Amniotic epithelial cell (primary cell): ENCODE measurements at regions not wholly inside any gene's neighbourhood (a gene's known extent, or its start where the extent isn't known, plus 50 kb on each side); places are given as distances from the start of the nearest gene placed in this dataset.

ENCODE experiments used
- DNase-seq: peaks from one replicate; pipeline ENCODE4 v3.0.0-alpha.2; 2010; ENCODE audit warnings: low read depth

DNA sequence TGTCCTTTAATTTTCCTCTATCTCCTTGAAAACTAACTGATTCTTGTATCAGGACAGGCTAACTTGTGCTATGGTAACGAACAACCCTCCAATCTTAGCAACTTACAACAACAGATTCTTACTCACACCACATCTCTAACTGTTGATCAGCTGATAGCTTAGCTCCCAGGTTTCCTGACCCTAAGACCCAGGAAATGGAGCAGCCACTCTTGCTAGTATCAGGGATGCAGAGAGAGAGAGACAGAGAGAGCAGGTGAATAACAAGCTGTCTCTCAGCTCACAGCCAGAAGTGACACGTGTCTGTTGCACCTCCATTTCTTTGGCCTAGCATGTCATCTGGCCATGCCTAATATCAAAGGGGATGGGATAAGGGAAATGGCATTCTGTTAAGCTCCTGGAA lies 1289.0 kb upstream of the AUTS2 start:
- DNase-seq, result no peak

DNA sequence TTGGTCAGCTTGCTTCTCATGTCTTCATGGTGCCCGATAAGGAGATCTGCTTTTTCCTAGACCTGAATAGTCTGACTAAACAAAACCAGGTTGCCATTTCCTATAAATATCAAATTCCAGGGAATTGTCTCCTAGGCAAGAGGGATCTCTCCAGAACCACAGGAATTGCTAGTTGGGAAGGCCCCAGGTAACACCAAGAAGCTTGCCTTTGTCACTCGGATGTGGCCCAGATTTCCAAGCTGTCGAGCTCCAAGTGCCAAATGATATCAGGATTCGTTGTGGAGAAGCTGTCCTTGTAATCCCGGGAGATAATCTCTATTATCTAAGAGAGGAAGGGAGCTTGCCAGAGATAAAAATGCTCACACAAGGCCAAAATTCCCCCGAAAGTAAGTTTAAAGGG lies 1288.5 kb upstream of the AUTS2 start:
- DNase-seq, result no peak

DNA sequence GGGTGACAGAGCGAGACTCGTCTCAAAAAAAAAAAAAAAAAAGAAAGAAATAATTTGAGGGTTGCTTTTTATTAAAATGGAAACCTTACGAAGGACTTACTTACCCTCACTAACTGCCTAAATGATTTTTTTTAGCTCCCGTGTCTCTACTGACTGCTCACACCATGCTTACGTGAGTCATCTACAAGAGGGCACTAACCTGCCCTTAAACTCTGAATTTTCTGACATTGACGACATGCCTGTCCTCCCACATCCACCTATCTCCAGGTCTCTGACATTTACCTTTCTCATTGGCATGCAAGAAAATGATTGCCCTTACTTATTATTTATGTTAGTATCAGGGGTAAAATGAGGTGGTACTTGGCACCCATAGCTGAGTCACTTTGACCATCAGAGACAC lies 1286.3 kb upstream of the AUTS2 start:
- DNase-seq, result no peak

DNA sequence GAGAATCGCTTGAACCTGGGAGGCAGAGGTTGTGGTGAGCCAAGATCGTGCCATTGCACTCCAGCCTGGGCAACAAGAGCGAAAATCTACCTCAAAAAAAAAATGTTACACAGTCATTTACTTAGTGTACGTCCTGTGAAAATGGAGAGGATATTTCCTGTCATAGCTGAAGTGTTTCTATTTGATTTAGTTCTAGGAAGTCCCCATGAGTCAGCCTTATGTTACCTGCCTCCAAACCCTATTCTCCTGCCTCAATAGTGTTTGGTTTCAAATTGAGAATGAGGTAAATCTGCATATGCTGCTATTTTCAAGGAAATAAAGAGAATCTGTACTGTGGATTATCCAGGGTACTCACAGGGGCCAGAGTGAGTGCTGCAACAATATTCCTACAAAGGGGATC lies 1284.5 kb upstream of the AUTS2 start:
- DNase-seq, result no peak

DNA sequence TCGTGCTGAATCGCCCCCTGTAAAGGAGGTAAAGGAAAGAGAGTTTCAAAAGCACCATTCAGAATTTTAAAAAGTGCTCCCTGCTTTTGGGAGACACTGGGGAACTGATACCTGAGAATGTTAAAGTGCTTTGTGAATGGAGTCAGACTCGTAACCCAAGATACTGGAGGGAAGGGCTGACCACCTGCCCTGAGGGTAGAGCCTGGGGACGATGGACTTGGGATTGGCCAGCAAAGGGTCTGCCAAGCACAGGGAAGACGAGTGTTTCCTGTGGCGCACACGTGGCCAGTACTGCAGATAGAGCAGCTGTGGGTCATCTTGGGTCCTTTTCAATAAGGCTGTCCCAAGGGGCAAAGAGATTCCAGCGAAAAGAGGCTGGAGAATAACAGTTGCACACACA lies 1284.1 kb upstream of the AUTS2 start:
- DNase-seq, result no peak

DNA sequence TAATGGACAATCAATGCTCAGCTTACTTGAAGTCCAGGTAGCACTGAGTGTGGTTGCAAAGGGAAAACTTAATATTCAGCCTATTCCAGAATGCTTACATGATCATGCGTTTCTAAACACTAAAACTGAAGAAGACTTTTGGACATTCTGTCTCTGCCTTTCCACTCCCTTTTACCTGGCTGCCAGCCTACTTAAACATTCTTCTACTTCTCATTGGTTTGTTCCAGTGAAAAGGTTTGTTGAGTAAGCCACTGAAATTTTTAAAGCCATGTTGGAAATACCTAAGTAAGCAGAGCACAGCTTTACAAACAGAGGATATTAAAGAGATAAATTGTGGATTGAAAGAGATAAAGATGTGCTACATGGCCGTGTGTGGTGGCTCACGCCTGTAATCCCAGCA lies 1280.8 kb upstream of the AUTS2 start:
- no peak for DNase-seq

DNA sequence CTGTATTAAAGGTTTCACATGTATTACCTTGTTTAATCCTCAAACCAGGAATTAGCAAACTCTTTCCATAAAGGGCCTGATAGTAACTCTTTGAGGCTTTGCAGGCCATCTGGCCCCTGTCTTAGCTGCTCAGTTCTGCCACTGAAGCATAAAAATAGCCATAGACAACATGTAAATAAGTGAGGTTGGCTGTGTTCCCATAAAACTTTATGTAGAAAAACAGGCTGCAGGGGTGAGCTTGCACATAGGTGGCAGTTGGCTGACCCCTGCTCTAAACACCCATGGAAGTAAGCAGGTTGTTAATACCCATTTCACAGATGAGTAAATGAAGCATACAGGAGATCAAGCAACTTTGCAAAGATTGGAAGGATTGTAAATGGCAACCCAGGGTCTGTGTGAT lies 1279.2 kb upstream of the AUTS2 start:
- no peak for DNase-seq

DNA sequence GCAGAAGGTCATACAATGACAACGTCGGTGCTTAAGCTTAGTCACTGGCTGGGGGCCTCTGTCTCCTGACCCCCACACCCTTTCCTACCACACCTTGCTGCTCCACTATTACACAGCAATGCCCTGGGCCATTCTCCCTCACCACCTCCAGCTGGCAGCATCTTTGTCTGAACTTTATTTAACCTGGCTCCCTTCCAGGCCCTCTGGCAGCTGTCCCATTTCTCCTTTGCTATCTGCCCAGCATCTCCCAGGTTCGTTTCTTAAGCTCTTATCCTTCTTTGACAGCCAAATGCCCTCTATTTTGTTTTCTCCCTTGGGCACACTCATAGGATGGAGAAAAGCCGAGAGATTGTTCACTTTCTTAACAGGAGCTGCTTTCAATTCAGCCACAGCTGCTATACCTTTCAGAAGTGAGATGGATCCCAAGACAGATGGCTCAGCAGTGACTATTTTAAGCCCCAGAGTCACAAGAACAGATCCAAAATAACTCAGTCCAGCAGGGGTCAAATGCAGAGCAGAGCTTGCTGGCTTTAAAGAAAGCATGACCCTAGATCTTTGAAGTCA lies 1277.1 kb upstream of the AUTS2 start:
- no peak for DNase-seq

DNA sequence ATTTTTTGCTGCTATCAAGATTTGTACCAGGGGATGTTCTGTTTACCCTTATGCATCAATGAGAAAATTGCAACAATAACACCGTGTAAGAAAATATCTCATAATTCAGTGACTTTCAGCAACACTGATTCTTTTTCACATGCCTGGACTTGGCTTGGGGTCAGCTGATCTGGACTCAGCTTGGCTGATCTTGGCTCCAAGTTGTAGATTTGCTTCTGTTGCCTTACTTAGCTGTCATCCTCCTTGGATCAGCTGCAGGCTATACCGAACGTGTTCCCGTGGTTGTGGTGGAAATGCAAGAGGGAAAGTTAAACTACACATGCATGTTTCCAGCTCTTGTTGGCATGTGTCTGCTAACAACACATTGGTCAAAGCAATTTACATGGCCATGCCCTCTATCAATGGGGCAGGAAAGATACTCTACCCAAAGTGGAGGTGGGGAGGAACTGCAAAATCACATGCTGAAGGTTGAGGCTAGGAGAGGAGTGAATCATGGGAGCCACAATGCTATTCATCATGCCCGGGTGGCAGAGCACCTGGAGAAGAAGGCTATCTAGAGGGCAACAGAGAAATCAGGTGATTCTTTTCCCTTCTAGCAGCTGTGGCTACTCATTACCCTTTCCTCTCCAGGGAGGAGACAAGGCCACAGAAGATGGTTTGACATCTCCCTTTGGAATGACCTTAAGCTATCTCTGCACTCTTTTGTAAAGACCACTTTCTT lies 1276.3 kb upstream of the AUTS2 start:
- no peak for DNase-seq

DNA sequence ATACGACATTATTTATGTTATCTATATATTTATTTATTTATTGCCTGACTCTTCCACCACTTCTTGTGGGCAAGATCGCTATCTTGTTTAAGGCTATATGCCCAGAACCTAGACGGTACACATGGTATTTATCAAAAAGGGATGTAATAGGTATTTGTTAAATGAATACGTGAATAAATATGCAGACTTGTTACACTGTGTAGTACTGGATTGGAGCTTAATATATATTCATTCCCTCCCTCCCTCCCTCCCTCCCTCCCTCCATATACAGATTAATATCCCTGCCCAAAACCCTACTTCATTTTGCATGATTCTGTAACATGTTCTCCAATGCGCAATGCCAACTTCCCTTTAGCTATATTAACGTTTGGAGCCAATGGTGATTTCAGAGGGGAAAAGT lies 1273.7 kb upstream of the AUTS2 start:
- DNase-seq, result no peak

DNA sequence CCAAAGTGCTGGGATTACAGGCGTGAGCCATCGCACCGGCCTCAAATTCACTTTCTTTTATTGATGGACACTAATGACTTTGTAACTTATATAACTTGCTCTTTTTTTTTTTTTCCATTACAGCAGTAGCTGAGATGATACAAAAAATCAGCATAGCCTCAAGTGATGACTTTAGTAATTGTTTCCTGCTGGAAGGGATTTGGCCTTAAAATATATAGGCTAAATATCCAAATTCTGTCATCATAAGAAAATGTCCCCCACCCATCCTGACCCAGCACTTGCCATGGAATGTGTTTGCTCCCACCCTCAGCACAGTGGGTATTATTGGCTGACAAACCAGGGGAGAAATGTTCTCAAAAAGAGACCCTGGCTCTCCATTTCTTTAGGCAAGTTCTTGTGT lies 1264.1 kb upstream of the AUTS2 start:
- no peak for DNase-seq

DNA sequence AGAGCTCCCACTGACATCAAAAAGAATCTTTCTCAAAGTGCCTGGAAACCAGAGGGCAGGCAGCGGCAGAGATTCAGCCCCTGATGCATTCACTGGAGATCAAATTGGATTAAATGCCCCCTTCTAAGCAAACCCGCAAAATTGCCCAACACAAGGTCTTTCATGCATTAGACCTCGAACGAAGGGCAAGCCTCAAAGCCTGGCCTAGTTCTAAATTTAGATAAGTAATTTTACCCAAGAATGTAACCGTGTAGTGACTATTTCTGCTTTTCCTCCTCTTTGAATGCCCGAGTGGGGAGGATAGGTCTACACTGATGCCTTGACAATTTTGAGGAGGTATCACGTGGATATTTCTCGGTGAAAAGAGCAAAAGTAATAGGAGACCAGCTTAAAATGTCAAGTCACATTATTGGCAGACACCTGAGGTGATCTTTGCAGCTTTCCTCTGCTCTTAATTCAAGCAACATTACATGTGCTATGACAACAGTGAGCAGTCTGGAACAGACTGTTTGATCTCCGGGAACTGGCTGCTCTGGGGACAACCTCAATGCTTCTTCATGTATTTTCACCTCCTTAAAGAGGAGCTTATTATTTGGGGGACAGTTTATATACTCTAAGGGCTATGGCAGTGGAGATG lies 1263.5 kb upstream of the AUTS2 start:
- no peak for DNase-seq

DNA sequence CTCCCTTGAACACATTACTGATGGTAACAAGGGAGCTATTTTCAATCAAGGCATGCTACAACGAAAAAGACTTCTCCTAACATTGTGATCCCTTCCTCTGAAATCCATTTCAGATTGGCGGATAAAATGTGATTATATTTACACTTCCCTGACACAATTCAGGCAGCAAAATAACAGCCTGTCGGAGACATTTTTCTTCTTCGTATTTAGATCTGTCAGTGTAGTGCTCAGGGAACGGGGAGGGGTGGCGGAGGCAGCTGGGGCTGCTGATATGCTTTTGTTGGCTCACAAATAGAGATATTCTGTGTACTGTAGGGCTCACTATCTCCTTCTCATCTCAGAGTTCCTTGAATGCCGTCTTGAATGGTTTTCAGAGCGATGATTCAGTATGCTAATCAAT lies 1261.7 kb upstream of the AUTS2 start:
- no peak for DNase-seq

DNA sequence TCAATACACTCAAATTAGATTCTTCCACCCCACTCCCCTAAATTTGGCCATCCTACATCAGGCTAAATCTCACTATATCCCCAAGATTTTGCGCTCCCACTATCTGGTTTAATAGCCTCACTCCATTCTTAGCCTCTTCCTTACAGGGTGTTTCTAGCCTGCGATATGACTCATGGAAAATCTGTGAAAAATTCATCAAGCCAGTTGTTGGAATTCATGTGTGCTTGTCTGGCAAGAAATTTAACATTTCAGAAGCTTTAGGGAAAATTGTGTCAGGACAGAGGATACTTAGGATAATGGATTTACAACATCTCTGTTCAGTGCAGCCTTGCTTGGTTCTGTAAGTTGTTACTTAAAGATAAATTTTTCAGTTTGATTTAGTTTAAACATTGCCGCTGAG lies 1249.9 kb upstream of the AUTS2 start:
- no peak for DNase-seq

DNA sequence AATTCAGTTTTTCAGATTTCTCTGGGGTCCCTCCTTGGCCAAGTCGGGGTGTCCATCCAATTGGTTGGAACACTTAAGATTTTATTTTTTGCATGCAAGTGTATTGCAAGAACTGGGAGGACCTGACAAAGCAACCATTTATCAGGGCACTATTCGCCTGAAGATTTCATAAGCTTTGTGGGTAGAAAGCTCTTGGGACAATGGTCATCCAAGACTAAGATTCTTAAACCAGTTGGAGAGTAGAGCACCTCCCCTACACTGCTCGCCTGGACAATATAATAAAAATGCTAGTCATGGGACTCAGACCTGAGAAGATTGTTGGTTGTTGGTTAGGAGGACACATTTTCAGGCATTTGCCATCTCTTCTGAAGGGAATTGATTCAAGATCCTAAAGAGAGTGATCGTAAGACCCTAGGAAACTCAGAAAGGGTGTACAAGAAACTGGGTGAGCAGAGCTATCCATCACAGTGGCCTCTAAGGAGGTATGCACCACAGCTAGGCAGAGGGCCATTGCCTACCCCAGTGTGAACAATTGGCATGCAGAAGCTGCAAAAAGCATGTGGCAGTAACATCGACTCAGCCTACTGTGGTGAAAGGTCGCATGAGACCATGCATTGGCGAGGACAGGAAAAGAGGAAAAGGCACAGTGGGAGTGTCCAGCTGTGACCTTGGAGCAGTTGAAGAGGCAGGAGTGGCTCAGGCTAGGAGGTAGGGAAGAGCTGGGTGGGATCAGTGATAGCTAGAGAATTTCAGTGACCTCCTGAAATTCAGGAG lies 1235.3 kb upstream of the AUTS2 start:
- no peak for DNase-seq

DNA sequence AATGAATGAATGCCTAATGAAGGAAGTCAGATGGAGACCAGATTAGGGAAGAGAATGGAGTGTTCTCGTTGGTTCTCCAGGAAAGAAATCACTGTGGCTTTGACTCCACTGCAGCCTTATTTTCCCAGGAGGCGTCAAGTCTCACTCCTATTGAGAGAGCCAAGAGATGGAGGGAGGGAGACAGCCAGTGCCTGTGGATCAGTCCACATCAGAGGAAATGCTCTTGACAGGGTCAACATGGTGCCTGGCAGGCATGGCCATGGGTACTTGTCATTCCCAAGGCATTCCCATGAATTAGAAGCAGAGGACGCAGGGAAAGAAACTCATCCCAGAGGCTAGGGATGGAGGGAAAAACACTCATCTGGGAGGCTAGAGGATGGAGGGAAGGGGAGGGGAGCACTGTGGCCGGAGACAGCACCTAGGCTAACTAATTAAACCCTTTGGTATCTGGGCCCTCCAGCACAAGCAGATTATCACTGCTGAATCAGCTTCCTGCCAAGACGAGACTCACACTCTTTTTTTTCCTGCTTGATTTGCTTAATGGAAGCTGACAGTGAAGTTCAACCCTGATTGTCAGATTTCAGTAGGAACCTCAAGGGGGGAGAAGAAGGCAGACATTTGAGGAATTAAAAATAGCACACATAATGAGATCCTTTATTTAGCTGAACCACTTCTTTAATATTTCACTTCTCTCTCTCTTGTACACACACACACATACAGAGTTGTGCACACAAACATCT lies 1233.2 kb upstream of the AUTS2 start:
- DNase-seq, result no peak

DNA sequence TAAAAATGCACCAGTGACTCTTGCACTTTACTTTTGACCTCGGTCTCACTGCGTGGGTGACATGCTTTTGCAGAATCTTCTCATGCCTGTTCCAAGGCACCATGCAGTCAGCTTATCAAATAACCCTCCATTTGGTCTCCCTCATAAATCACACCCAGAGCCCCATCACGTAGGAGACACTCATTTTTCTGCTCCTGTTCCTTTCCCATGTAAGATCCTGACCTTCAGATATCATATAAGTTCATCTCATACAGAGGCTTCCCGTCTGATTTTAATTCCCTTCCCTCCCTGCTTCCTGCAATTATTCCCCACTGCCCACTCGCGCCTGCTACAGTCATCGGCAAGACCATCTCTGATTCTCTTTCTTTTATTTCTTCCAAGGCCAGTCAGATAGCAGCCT lies 1226.3 kb upstream of the AUTS2 start:
- DNase-seq, result no peak

DNA sequence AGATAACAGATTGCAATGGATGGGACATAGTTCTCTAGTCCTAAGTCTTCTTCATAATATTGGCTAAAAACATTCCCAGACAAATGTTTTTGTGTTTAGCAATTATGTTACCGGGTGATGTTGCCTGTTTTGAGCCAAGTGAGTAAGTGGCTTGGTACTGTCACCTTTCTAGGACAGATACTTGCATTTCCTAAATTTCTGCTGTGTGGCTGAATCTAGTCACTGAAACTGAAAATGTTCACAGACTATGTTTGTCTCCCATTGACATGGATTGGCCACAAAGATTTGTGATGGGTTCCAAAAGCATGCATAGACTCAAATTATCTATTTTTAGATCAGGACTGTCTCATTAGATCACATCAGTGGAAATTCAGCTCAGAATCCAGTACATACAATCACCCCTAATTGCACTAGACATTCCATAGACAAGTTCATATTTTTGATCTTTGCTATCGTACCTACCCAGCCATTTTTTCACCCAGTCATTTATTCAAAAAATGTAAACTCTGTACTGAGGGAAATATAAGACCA lies 1222.1 kb upstream of the AUTS2 start:
- DNase-seq, result no peak

DNA sequence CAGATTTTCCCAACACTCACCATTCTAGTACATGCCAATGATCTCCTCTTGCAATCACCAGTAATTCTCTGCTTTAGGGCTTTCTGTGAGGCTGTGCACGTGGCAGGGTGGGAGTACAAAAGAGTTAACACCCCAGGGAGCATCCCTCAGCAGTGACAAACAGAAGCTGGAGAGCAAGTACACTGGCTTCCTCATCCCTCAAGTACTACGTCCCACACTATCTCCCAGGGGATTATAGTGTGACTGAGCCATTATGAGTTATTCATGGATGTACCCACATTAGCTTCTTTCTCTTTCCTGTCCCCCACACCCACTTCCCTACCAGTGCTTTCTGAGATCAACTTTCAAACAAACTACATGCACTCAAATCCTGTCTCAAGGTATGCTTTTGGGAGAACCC lies 1216.5 kb upstream of the AUTS2 start:
- DNase-seq, result no peak

DNA sequence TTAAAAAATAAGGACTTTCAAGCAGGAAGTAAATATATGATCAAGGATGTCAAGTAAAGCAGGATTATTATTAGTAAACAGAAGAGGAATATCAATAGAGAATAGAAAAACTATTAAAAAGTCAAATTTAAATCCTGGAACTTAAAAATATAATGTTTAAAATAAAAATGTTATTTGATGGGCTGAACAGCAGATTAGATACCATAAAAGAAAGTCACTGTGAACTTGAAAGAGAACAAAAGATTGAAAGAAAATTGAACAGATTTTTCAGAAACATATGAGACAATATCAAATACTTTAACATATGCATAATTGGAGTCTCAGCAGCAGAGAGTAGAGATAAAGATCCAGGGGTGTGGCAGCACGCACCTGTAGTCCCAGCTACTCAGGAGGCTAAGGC lies 1213.7 kb upstream of the AUTS2 start:
- no peak for DNase-seq

DNA sequence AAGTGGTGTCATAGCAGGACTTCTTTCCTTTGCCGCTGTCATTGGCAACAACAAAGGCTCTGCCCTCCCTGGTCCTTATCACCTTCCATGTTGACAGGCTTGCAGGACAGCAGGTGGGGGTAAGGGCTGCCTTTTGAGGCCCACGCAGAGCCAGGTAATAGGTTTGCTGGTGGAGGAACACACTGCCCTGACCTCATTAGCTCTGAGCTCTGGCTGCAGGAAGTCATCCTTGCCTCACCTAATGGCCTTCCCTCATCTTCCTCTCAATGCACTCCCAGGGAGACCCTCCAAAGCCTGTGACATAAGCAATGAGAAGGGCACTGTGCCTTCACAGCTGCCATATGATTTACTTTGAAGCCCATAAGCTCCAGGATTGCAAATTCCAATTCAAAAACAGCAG lies 1205.2 kb upstream of the AUTS2 start:
- no peak for DNase-seq

DNA sequence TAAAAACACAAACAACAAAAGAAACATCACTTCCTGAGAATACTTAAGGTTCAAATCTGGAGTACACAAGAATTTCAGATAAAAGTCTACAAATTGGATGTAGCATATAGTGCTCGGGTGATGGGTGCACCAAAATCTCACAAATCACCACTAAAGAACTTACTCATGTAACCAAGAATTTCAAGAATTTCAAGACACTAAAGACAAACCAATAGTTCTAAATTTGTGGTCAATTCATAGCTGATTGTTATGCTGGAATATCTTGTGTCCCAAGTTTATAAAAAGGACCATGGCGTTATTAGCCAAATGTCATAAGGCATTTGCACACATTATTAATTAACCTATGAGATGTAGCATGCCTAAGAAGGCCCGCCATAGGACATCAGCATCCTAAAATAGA lies 1204.1 kb upstream of the AUTS2 start:
- no peak for DNase-seq
